SU-DHL-6 (cell line): ENCODE measurements at regions not wholly inside any gene's neighbourhood (a gene's known extent, or its start where the extent isn't known, plus 50 kb on each side); places are given as distances from the start of the nearest gene placed in this dataset.

ENCODE experiments used
- CTCF ChIP-seq: fragments of 200-600 bp; sonication (generic); IDR thresholded peaks from one replicate; pipeline ENCODE4 v1.5.1; 2017; ENCODE audit warnings: antibody characterized with exemption, mild to moderate bottlenecking, low read length, moderate library complexity; ENCODE audit not compliant: insufficient read depth, poor library complexity, severe bottlenecking
- EZH2phosphoT487 ChIP-seq: fragments of 200-600 bp; sonication (generic), shearing (Covaris generic); conservative IDR thresholded peaks from 2 replicates; pipeline ENCODE4 v1.6.1; 2018; ENCODE audit warnings: mild to moderate bottlenecking, antibody characterized with exemption, low read length, moderate library complexity, mixed read lengths

GRCh38 chr17:15145621-15146020 lies 119.5 kb downstream of the PMP22 start:
- TF ChIP-seq EZH2phosphoT487 = no peak
- no peak for TF ChIP-seq CTCF
